SW480 (cell line): ENCODE measurements at regions not wholly inside any gene's neighbourhood (a gene's known extent, or its start where the extent isn't known, plus 50 kb on each side); places are given as distances from the start of the nearest gene placed in this dataset.
A peak's percentile ranks its signal among the peaks of the same experiment; 100 is the strongest.
"Not testable (repeated sequence)": the region's sequence is repeated elsewhere in the genome, so short reads cannot be mapped to it uniquely, and the experiment has no call there.

ENCODE experiments used
- DNase-seq: peaks from one replicate; pipeline ENCODE4 v3.0.0-alpha.2; 2016; ENCODE audit warnings: low spot score

GRCh38 chrX:153266140-153266539, 55.4 kb downstream of the PNMA6F start:
- DNase-seq: not testable (repeated sequence)

GRCh38 chrX:153260468-153260867, 61.1 kb downstream of the PNMA6F start:
- DNase-seq: not testable (repeated sequence)

GRCh38 chrX:153253239-153253638, 68.3 kb downstream of the PNMA6F start:
- DNase-seq: not testable (repeated sequence)

- DNase-seq: not testable (repeated sequence)
These were observed 69.0 kb downstream of the PNMA6F start for GRCh38 chrX:153252378-153253129.

DNA sequence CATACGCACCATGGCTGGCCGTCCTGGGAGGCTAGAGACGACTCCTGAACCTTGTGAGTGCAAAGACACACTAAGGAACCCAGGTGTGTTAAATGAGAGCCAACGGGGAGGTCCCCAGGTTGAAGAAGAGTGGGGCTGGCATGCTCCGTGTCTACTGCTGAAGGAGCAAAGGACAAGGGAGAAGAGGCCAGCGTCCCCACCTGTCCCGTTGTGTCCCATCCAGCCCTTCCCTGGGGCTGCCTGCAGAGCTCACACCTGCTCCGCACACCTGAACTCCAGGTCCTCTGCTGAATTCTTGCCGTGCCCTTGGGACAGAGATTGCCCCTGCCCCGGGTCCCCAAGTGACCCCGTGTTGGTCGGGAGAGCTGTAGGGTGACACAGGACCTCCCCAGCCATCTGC, 69.6 kb downstream of the PNMA6F start:
- DNase-seq: not testable (repeated sequence)

GRCh38 chrX:153250762-153251161, 70.8 kb downstream of the PNMA6F start:
- DNase-seq: not testable (repeated sequence)

DNA sequence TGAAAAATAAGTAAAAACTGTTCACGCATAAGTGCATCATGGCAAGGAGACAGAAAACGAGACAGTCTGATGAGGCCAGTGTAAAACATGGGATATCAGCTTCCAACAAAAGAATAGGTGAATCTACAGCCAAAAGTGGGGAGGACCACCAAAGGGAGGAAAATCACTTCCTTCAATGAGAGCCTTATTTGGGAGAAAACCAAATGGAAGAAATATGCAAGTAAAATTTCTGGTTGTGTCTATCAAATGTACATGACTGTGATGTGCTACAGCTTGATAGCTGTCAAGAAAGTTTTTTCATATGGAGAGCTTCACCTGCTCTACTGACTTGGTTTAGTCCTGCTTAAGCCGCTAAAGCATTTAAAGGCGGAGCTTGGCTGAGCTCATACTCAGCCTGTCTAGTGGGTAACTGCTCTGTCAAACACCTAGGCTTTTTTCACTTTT, 66.2 kb downstream of the MAGEA1 start:
- DNase-seq: peak; percentile 32

DNA sequence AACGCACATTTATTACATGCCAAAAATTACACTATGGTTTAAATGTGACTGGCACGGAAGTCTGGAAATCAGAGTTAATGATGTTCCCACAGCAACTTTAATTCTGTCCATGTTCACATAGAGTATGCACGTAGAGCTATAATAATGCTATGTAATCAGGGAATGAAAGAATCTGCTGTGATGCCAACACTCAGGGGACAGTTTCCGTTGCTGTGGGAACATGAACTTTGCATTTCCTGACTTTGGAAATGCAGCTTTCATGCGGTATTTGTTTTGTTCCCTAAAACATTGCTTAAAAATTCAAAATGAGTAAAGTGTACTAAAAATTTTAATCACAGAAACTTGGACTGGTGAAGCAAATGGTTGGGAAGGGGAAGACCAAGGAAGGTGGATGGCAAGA, 65.7 kb downstream of the MAGEA1 start:
- no peak for DNase-seq

GRCh38 chrX:153238361-153238760, 59.3 kb downstream of the MAGEA1 start:
- DNase-seq: no peak
